T-helper 1 cell treated with Interleukin-12 subunit alpha and Interleukin-12 subunit beta and Interleukin-4 antibody, amounts not matched to agents 30 ng/mL and 1 ng/mL, for 36 hours (primary cell): ENCODE measurements at regions not wholly inside any gene's neighbourhood (a gene's known extent, or its start where the extent isn't known, plus 50 kb on each side); places are given as distances from the start of the nearest gene placed in this dataset.

Experiments used
- intact Hi-C: fragments of 100-400 bp; cut with micrococcal nuclease; formaldehyde crosslinking; loops from one replicate; pipeline ENCODE4 v1.15.1; 2024

DNA sequence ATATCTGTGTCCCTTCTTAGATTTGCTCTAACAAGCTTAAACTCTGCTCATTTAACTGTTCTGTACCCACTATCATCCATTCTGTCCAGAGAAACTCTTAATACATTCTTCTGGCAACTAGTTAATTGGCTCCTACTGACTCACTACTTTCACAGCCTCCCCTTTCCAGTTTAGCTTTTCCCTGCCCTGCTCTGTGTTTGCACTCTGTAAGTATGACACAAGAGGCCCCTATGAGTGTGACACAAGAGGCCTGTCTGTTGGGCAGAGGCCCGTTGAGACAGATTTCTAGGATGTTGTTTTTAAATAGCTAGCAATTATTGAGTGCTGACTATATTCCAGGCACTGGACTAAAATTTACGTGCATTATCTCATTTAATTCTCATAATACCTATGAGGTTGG is 246.0 kb upstream of the DAAM1 start:
- intact Hi-C loops: no loop called here

DNA sequence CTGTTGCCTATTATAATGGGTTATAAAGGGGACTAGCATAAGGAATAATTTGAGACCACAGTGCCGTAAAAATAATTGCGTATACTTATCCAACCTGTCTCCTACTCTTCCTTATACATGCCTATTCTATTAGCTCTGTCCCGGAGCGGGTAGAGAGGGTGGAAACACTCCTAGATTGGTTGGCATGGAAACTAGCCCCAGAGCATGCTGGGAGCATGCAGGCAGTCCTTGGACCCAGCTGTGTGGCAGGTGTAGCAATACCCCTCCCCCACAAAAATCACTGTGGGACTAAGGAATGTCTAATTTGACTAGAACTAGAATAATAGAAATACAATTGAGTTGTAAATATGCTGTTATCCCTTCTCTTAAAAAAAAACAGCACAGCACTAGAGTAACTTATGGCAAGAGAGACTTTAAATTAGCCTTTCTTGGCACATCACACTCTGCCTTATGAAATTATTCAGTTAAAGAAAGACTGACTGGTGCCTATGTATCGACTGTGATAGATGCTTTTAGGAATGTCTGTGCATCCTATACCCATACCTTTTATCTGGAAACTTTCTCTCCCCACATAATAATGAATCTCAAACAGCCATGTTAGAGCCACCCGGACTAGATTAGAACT is 244.0 kb upstream of the DAAM1 start:
- intact Hi-C loops: no loop called here

DNA sequence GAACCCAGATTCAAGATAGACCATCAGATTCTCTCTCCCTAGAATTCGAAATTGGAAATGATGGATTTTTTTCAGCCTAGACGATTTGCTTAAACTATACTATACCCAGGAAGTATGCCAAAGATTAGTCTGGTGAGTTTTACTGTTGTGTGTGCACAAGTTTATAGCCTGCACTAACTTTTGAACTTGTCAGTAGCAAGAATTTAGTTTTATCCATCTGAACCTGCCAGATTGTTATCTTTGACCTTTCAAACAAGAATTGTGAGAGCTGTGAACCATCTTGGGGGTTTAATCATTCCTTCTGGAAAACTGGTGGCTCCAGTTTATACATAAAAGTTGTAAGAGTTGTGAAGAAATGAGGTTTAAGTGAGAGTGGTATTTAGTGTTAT is 243.5 kb upstream of the DAAM1 start:
- intact Hi-C loops: no loop called here

DNA sequence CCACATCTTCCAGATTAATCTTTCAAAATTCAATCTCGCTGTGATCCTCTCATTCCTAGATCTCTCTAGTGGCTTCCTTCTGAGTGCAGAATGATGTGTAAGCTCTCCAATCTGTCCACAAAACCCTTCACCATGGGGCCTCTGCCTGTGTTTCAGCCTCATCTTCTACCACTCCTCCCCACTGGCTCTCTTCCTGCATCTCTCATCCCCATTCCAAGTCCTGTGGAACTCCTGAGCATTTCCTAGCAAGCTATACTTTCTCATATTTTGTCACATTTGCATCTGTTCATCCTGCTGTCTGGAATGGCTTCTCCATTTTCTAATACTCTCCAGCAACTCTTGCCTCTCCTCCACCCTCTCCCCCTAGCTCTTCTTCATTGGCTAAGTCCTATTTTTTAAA is 242.0 kb upstream of the DAAM1 start:
- intact Hi-C loops: no loop called here

DNA sequence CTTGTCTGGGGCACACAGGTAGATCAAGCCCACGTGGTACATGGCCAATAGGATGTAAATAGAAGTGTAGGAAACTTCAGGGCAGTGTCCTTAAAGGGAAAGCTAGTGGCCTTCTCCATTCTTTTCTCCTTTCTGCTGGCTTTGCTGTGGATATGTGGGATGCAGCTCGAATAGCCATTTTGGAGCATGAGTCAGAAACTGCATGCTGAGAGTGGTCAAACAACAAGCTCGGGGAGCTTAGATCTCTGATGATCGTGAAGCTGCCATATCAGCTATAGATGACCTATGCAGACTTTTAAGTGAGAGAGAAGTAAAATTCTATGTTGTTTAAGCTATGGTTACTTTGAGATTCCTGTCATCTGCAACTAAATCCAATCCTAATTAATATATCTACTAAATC is 241.3 kb upstream of the DAAM1 start:
- intact Hi-C loops: no loop called here

DNA sequence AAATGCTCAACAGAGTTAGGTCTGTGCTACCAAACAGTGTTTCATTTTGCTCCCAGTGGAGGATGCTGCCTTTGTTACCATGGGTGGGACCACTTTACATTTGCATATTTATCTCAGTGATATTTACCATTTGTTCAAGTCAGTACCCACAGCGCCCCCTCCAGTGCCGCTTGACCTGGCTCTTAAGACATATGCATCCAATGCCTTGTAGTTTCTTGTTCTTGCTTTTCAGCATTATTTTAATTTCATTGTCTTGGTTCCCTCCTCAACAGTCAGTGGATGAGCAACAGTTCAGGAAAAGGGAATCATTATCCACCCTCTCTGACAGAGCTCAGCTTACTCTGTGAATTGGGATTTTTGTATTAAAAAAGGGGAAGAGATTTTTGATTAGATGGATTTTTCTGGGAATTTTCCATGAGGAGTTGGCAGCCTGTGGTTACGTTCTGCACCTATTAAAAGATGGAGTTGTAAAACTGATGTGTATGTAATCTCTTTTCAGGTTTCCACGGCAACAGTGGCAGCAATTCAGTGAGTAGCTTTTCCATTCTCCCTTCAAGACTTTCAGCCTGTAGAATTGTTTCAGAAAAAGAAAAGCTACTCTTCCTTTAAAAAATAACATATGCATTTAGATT is 240.5 kb upstream of the DAAM1 start:
- intact Hi-C loops: no loop called here

DNA sequence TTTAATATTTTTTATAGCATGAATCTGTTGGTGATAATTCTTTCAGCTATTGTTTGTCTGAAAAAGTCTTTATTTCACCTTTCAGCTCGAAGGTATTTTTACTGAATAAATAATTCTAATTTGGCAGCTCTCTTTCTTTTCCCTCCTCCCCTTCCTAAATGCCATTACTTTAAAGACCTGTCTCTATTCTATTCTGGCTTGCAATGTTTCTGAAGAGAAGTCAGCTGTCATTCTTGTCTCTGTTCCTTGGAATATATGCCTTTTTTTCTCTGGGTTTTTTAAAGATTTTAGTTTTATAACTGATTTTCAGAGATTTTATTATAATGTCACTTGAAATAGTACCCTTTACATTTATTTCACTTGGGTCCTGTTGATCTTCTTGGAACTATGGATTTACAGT is 237.9 kb upstream of the DAAM1 start:
- intact Hi-C loops: no loop called here

DNA sequence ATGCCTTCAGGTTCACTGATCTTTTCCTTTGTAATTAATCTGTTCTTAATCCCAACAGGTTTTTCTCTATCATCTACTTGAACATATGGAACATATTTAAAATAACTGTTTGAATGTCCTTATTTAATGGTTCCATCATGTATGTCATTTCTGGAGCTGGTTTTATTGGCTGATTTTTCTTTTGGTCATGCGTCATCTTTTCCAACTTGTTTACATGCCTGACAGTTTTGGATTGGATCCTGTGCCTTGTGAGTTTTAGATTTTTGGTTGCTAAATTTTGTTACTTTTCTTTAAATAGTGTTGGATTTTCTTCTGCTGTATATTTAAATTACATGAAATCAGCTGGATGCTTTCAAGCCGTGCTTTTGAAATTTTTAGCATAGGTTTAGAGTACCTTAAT is 237.3 kb upstream of the DAAM1 start:
- intact Hi-C loops: no loop called here

DNA sequence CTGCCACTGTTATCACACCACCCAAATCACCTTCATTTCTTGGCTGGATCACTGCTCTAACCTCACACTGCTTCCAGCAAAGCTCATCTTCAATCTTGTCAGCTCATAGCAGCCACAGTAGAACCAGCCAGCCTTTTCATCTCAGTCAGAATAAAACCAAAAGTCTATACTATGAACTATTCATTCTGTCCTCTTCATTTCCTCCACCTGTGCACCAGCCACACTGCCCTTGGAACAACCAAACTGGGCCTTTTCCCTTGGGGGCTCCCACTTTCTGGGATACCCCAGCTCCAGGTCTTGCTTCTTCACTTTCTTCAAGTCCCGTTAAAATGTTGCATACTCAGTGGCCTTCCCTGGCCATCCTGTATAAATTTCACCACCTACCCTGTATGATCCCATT is 234.4 kb upstream of the DAAM1 start:
- intact Hi-C loops: no loop called here

DNA sequence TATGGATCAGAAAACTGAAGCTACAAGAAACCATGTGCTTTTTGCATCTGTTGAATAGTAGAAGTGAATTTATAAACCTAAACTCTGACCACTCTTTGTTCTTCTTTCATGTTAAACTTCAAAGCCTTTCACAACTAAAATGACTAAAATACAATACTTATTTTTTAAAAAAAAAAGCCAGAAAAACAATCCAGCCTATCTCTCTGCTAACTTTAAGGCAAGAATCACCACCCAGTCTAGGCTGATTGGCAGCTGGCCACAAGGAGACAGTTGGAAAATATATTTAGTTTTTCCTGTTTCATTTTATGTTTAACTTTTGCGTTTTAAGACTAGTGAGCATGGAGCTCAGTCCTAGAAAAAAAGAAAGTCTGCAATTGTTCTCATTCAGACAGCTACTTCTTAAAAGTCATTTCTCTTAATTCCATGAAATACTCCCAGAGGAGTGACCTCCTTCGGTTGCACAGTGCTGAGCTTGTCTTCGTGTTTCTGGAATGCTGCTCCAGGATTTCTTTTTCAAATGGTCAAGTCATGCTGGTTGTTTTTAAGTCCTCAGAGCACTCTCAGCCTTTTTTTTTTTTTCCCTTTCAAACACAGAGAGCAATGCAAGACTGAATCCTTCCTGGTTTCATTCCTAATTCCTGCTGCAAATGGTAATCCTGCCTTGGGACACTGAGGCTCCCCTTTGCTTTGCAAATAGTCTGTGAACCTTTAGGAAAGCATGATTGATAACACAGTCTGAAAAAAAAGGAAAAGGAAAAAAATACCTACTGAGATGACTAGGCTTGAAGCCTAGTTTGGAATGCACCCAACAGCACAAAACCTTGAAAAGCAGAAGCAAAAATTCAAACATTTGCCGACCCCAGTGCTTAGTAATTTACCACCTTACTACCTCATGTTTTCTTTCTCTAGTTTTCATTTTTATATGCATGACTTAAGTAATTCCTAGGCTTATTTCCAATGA is 233.3 kb upstream of the DAAM1 start:
- intact Hi-C loops: no loop called here

DNA sequence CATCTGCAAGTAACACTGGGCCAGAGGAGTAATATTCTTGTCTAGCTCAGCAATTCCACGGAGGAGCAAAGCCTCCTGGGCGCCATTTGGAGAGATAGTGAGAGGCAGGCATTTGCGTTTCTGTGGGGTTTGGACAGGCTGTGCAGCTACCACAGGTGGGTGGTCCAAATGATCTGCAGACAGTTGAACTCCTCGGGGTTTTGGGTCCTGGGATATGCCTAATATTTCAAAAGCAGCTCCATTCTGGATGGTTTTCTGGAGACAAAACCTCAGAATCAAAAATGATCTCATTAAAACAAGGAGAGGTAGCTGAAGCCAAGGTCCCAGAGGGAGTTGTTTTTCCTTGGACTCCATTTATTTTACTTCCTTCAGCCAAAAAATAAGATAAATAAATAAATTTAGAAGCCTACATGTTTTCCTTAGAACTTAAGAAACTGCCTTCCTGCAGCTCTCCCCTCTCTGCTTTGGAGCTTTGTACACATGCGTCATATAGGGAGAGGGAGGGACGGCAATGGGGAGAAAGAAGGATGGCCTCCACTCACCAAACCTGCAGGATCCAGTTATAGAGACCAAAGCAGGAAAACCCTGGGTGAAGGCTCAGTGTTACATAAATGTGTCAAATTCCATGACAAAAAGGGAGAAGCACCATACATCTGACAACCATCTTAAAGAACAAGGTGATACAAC is 227.3 kb upstream of the DAAM1 start:
- intact Hi-C loops: no loop called here

DNA sequence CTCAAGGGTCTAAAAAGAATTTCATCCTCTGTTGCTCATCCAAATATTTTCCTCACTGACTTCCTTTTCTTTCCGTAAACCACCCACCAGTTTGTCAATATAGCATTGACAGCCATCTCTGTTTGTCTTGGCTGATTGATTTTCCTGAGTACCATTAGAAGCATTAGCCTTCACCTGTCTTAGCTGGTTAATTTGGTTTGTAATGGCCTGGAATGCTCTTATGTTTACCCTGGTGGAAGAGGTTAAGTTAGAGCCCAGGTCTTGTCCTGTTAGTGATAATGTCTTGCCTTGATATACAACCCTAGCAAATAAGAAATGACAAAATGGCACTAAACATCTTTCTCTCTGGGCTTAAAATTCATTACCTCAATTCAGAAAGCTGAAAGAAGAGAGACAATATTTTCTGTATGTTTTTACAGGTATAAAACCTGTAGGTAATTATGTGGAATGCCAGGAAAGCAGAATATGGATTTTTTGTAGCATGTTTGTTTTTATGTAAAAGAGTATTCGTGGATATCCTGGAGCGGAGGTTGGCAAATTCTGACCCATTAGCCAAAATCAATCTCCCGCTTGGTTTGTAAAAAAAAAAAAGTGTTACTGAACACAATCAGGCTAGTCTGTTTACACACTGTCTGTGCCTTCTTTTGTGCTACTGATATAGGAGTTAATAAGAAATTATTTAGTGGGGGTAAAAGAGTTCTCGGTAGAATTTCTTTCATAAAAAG is 224.4 kb upstream of the DAAM1 start:
- intact Hi-C loops: no loop called here

DNA sequence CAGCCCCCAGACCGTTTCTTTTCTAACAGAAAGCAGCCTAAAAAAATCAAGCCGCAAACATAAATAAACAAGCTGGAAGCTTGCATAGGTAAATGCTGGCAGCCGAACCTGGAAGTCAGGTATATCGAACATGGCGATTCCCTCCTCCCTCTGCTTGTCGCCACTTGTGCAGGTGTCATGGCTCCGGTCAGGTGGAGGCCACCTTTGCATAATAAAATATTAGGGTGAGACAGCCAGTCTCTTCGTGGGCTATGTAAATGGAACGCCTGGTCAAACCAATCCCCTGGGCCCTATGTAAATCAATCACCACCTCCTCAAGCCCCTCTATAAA is 223.9 kb upstream of the DAAM1 start:
- intact Hi-C loops: no loop called here

DNA sequence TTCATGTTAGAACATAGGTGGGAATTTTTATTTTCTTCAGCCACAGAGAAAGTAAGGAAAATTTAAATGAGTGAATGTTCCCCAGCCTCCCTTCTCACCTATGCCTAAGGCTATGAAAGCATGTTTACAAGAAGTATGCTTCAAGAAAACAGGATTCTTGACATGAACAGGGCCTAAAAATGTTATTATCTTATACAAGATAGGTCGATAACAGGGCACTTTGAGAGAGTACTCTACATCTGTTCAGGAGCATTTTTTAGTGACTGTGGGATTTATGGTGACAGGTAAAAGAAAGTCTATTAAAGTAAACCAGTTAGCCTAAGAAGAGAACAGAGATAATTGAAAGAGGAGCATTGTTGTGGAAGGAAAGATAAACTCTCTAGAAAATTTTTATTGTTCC is 222.9 kb upstream of the DAAM1 start:
- intact Hi-C loops: no loop called here

DNA sequence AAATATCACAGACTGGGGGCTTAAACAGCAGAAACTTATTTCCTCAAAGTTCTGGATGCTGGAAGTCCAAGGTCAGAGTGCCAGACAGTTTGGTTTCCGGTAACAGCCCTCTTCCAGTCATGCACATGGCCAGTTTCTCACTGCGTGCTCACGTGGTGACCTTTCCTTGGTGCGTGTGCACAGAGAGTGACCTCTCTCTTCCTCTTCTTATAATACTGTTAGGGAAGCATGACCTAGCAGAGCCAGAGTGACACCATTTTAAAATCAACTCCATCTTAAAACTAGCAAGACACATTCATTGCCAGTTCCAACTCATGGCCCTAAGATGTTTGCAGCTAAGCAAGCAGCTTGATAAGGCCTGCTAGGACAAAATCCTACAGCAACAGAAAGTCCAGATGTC is 221.5 kb upstream of the DAAM1 start:
- intact Hi-C loops: no loop called here

DNA sequence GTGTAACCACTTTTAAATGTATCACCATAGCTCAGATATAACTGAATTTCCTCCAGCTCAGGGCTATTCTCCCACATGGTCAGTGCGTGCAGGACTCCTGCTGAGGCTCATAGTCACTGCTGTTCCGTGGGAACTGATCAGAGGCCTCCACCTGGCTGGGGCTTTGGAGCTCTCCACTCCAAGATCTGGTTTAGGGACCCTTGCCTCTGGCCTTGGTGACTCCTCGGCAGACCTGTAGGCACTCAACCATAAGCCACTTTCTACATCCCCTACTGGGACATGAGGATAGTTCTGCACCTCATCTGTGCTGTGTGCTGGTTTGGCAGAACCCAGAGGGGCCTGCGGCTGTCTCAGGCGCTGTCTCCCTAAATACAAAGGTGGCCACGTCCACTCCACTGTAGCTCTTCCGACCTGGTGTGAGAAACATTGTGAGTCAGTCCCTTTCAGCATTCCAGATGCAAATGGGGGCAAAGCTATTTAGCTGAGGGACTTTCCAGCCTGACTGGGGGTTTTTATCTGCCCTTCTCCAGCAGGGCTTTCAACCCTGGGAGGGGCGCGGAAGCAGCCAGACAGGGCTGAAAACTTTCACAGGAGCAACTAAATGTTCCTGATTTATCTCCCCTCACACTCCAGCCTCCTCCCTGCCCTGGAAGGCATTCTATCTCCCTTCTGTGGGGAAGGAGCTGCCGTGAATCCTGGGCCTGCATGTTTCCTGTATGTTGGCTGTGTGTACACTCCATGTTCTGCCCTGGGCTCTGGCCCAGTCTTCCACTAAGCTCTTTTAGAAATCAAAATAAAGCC is 218.3 kb upstream of the DAAM1 start:
- intact Hi-C loops: no loop called here

DNA sequence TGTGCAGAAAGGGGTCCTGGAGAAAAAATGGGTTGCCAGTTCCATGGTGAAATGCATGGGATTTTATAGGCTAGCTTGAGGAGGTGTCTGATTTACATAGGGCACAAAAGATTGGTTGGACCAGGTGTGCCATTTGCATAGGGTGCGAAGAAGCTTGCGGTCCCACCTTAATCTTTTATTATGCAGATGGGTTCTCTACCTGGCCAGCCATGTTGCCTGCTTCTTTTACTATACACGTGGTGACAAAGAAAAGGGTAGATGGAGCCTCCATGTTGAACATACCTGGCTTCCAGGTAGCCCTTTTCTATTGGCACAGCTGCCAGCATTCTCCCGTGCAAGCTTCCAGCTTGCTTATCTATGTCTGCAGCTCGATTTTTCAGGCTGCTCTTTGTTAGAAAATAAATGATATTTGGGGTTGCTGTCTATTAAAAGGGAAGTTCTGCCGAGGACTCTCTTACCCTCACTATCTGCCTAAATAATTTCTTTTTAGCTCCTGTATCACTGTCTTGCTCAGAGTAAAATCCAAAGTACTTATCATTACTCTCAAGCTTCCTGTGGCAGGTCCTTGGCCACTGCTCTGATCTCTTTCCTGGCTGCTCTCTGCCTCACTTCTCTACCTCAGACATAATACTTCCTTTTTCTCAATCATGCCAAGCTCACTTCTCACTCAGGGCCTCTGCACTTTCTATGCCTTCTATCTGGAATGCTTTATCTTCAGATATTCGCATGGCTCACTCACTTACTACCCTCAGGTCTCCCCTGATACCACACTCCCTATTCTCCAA is 216.0 kb upstream of the DAAM1 start:
- intact Hi-C loops: no loop called here

DNA sequence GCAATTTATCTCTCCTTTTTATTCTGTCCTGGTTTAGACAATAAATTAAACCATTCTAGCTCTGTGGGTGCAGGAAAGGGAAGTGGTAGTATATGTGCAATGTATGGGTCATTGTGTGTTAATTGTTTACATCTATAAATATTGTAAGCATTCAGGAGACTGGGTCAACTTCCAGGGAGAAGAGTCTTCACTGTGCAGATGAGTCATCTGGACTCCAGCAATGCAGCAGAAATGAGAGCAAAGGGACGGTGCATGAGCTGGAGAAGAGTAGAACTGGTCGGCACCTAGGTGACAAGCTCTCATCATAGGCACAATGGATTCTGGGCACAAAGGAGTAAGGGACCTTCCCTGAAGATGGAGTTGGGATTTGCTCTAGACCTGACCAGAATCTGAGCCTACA is 211.1 kb upstream of the DAAM1 start:
- intact Hi-C loops: no loop called here

DNA sequence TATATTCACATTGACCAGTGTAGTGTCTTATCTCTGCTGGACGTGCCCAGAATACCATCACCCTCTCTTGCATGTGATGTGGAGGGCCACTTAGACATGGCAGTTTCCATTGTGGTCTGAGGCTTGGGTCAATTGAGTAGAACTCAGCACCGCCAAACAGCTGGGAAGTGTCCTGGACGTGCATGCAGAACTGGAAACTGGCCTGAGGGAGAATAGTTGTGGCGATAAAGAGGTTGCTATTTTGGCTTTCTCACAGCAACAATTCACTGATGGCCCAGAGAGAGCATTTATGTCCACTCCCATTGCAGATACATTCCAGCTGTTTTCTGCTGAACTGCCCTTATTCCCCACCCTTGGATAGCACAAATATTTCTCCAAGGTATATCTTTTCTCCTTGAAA is 210.1 kb upstream of the DAAM1 start:
- intact Hi-C loops: no loop called here

DNA sequence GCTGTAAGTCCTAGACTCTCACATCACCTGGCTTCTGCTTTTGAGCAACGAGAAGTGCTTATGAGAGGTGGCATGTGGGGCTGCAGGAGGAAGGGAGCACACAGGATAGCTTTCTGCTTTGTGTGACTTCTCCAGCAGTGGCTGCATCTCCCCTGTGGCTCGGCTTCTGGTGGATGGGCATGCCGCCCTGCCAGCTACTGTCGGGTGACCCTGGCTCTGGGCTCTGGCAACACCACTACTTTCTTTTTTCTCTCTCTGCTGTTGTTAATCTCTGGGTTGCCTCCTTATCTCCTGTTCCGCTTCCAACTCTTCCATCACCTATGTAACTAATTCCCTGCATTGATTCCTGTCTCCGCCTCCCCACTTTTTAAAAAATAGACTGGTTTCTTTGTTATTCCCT is 209.1 kb upstream of the DAAM1 start:
- intact Hi-C loops: no loop called here
